Kidney (tissue), 13 donors: ENCODE measurements at regions not wholly inside any gene's neighbourhood (a gene's known extent, or its start where the extent isn't known, plus 50 kb on each side); places are given as distances from the start of the nearest gene placed in this dataset.

Source experiments
- DNase-seq, 5 donors: peaks; one replicate each; pipeline ENCODE4 v3.0.0-alpha.2; 2013 to 2020
- FAIRE-seq: peaks from 2 replicates; lab custom pipeline; 2012; peaks lifted over from hg19 to GRCh38; lab: Jason Lieb, UNC
- H3K27ac ChIP-seq, 2 donors: one replicate each; pipeline ENCODE4 v1.7.0; 2013; ENCODE audit warnings: low read depth in 2 of 2, low read length in 2 of 2, inconsistent platforms in 1 of 2
- H3K27me3 ChIP-seq: one replicate; pipeline ENCODE4 v1.7.1; 2013; ENCODE audit warnings: low read length, inconsistent platforms; ENCODE audit not compliant: control insufficient read depth, insufficient read depth
- H3K36me3 ChIP-seq, 3 donors: one replicate each; pipeline versions ENCODE4 v1.7.0 to v1.7.1; 2013; ENCODE audit warnings: low read length in 3 of 3, control low read depth in 1 of 3, inconsistent platforms in 1 of 3; ENCODE audit not compliant: insufficient read depth in 3 of 3, control insufficient read depth in 2 of 3
- H3K4me1 ChIP-seq, 3 donors: one replicate each; pipeline versions ENCODE4 v1.7.0 to v1.7.1; 2013; ENCODE audit warnings: low read length in 3 of 3, inconsistent platforms in 1 of 3, low read depth in 1 of 3; ENCODE audit not compliant: control insufficient read depth in 2 of 3, insufficient read depth in 2 of 3
- H3K4me3 ChIP-seq, 3 donors: one replicate each; pipeline versions ENCODE4 v1.7.0 to v1.8.1; 2013; ENCODE audit warnings: low read length in 3 of 3, control low read depth in 1 of 3, inconsistent platforms in 1 of 3
- H3K9ac ChIP-seq, 3 donors: one replicate each; pipeline versions ENCODE4 v1.7.0 to v1.7.1; 2013; ENCODE audit warnings: low read length in 3 of 3, control low read depth in 1 of 3, inconsistent platforms in 1 of 3
- H3K9me3 ChIP-seq, 3 donors: one replicate each; pipeline versions ENCODE4 v1.7.0 to v1.7.1; 2013; ENCODE audit warnings: low read length in 3 of 3, control low read depth in 1 of 3, inconsistent platforms in 1 of 3; ENCODE audit not compliant: control insufficient read depth in 2 of 3, insufficient read depth in 1 of 3
- intact Hi-C: fragments of 100-400 bp; cut with DNase I; formaldehyde crosslinking; loops from one replicate; pipeline ENCODE4 v1.11.1; 2022
- TF ChIP-seq, protein P1 (sequence below): IDR thresholded peaks from 3 replicates; pipeline ENCODE4 v1.5.1; 2012; ENCODE audit warnings: mild to moderate bottlenecking, moderate library complexity, borderline replicate concordance; ENCODE audit not compliant: insufficient read depth; ENCODE audit errors: extremely low read depth
- donor health status: control.
- donor health status: control.
- donor health status: control.
- donor health status: control.
- donor health status: control.
- donor health status: DM: yes; HTN: yes; CAD: no.
- donor health status: Normal renal cell carcinoma (clear cell type).

DNA sequence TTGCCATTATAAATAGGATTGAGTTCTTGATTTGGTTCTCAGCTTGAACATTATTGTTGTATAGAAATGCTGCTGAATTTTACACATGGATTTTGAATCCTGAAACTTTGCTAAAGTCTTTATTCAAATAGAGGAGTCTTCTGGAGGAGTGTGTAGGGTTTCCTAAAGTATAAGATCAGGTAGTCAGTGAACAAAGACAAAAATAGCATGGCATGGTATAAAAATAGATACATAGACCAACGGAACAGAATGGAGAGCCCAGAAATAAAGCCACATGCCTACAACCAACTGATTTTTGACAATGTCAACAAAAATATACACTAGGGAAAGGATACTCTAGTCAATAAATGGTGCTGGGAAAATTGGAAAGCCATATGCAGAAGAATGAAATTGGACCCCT lies 740.1 kb downstream of the QKI start:
- Histone ChIP-seq H3K36me3 (no peaks in the 10 kb centered on the region), H3K27ac (no peak overlapping the region), H3K4me3 (no peak overlapping the region), H3K27me3 (no peaks in the 10 kb centered on the region), H3K9ac (no peak overlapping the region), H3K9me3 (no peaks in the 10 kb centered on the region), H3K4me1 (no peaks in the 10 kb centered on the region)
- intact Hi-C loops = no loop called here
- DNase-seq = no peak
- no peak for FAIRE-seq
- TF ChIP-seq, protein P1, sequence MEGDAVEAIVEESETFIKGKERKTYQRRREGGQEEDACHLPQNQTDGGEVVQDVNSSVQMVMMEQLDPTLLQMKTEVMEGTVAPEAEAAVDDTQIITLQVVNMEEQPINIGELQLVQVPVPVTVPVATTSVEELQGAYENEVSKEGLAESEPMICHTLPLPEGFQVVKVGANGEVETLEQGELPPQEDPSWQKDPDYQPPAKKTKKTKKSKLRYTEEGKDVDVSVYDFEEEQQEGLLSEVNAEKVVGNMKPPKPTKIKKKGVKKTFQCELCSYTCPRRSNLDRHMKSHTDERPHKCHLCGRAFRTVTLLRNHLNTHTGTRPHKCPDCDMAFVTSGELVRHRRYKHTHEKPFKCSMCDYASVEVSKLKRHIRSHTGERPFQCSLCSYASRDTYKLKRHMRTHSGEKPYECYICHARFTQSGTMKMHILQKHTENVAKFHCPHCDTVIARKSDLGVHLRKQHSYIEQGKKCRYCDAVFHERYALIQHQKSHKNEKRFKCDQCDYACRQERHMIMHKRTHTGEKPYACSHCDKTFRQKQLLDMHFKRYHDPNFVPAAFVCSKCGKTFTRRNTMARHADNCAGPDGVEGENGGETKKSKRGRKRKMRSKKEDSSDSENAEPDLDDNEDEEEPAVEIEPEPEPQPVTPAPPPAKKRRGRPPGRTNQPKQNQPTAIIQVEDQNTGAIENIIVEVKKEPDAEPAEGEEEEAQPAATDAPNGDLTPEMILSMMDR = no peak

DNA sequence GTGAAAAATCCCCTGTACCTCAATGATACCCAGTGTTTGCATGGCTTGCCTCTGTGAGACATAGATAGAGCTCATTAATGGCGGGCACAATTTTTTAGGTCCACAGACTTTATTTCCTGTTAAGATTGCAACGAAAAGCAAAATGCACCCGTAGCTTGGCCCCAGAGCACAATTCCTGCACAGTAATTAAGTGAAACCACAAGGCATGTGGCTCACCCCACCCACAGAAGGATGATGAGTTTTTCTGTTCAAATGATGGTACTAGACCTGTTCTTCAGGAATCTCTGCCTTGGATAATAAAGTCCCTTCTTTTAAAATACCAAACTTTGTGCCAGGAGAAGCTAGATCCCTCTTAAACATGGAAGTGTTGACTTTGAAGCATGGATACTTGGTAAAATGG lies 738.1 kb downstream of the QKI start:
- intact Hi-C loops = no loop called here
- no peak overlapping the region for H3K4me3 ChIP-seq
- FAIRE-seq (no peak), DNase-seq (no peak)
- no peak overlapping the region for H3K27ac ChIP-seq
- H3K27me3 ChIP-seq = no peaks in the 10 kb centered on the region
- no peaks in the 10 kb centered on the region for H3K36me3 ChIP-seq
- TF ChIP-seq, protein P1 = no peak
- H3K4me1 ChIP-seq = no peaks in the 10 kb centered on the region
- H3K9me3 ChIP-seq = no peaks in the 10 kb centered on the region
- H3K9ac ChIP-seq = no peak overlapping the region

DNA sequence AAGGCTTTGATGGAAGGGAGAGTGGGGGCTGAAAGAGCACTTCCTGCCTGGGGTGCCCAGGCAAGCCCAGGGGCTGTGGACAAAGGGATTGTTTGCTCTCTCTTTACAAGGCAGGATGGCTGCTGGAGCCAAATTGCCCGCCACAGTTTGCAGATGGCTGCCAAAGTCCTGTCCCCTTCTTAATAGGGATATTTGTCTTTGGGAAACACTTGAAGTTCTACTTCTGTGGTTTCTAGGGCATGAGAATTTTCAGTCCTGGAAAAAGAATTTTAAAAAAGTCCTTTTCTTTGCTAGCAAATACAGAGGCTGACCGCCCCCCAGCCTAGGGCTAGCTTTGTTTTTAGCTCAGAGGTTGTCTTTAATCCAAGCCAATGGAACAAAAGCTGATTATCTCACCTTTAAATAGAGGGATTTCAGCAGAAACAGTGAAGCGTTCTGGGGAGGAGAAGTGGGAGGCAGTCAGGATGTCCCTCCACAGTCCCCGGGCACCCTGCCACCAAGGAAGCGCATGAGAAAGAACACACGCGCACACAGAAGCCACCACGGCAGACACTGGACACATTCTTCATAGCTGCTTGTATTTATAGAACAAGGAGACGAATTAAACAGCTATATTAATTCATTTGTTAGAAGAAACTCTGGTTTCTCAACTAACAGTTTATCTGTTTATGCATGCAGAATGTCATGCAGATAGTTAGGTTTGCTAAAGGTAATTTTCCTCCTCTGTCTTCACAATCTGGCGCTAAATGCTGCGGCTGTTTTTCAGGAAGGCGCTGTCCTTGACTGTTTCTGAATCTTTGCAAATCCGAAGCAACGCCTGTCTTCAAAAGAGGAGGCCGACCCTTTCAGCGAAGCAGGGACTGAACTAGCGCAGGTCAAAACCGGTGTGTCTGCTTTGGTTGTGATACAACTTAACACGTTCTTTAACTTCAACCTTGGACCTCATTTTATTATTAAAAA lies 736.9 kb downstream of the QKI start:
- Histone ChIP-seq H3K27me3 (no peaks in the 10 kb centered on the region), H3K27ac (no peak overlapping the region), H3K36me3 (no peaks in the 10 kb centered on the region), H3K4me3 (no peak overlapping the region), H3K9ac (no peak overlapping the region), H3K4me1 (no peaks in the 10 kb centered on the region), H3K9me3 (no peaks in the 10 kb centered on the region)
- TF ChIP-seq, protein P1 = no peak
- DNase-seq = no peak
- no peak for FAIRE-seq
- intact Hi-C loops = no loop called here

DNA sequence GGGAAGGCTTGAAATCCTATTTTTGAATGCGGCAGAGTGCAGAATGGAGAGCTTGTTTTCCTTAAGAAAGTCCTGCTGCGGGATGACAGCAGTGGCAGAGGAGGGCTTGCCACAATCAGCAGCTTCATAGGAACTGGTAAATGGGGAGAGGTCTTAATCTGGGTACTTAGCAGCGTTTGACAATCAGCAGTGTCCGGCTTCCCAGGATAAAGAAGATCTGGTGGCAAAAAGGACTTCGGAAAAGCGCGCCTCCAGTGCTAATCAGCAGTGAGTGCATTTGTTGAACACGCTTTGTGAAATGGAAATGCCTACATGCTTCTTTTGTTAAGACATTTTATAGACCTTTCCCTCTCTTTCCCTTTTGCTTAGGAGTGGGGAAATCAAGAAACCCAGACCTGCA lies 735.7 kb downstream of the QKI start:
- TF ChIP-seq, protein P1 = no peak
- intact Hi-C loops = no loop called here
- H3K4me3 ChIP-seq = no peak overlapping the region
- FAIRE-seq (no peak), DNase-seq (no peak)
- no peak overlapping the region for H3K27ac ChIP-seq
- H3K9me3 ChIP-seq = no peaks in the 10 kb centered on the region
- H3K27me3 ChIP-seq = no peaks in the 10 kb centered on the region
- H3K4me1 ChIP-seq = no peaks in the 10 kb centered on the region
- H3K9ac ChIP-seq = no peak overlapping the region
- H3K36me3 ChIP-seq = no peaks in the 10 kb centered on the region
